Urinary bladder (tissue), 3 donors: ENCODE measurements at regions not wholly inside any gene's neighbourhood (a gene's known extent, or its start where the extent isn't known, plus 50 kb on each side); places are given as distances from the start of the nearest gene placed in this dataset.

ENCODE experiments used
- DNase-seq: peaks from one replicate; pipeline ENCODE4 v3.0.0-alpha.2; 2015; ENCODE audit errors: extremely low spot score
- H3K27ac ChIP-seq: one replicate; pipeline ENCODE4 v1.5.1; 2013; ENCODE audit warnings: low read depth, mild to moderate bottlenecking, moderate library complexity
- H3K36me3 ChIP-seq: one replicate; pipeline ENCODE4 v1.6.1; 2013; ENCODE audit warnings: mild to moderate bottlenecking, moderate library complexity; ENCODE audit not compliant: insufficient read depth
- H3K4me1 ChIP-seq: one replicate; pipeline ENCODE4 v1.6.1; 2013; ENCODE audit warnings: mild to moderate bottlenecking, moderate library complexity; ENCODE audit not compliant: insufficient read depth
- H3K4me3 ChIP-seq: one replicate; pipeline ENCODE4 v1.5.1; 2013; ENCODE audit warnings: low read depth, low read length
- WGBS: extraction: QIAGEN DNeasy Blood & Tissue Kit; methylation state at CpG from one replicate; pipeline ENCODE4 v1.1.7; 2013; 5-methylcytosine and 5-hydroxymethylcytosine counted together
- donor health status: healthy with polysubstance abuse.
- donor health status: healthy.

DNA sequence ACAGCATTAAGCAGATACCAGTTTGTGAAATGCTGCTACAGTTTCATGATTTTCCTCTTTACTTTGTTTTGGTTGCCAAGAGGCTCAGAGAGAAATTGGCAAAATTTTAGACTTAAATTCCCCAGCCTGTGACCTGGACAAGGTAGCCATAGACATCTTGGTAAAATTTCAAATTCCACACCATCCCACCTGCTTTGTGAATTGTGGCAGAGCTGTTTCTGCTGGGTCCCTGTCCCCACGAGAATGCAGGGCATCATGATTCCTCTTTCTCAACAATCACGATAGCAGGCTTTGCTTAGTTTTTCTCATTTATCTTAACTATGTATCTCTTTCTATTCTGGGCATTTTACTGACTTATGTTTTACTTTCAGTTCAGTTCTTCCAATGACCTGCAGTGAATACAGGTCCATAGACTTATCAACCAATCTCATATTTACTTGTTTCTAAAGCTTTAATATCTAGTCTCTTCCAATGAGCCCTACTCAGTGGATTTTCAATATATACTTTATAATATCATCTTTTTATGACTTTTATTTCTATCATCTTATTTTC, 351.6 kb downstream of the SOCS6 start:
- no peak for DNase-seq
- Histone ChIP-seq H3K4me3 (no peak overlapping the region), H3K27ac (no peak overlapping the region), H3K36me3 (no peaks in the 10 kb centered on the region), H3K4me1 (no peaks in the 10 kb centered on the region)
- WGBS, result 57% methylated on average over 2 of the region's 2 CpGs

DNA sequence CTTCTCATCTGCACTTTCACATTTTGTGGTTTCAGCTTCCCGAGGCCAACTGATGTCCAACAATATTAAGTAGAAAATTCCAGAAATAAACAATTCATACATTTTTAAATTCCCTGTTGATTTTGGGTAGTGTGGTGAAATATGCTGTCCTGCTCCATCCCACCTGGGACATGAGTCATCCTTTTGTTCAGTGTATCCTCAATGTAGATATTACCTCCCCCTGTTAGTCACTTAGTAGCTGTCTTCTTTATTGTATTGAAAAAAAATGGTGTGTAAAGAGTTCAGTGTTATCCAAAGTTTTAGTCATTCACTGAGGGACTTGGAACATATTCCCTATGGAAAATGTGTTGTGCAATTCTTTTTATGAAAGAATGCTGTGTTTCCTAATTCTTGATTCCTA, 348.1 kb downstream of the SOCS6 start:
- H3K27ac ChIP-seq, result no peak overlapping the region
- no peak for DNase-seq
- H3K4me1 ChIP-seq, result no peaks in the 10 kb centered on the region
- no peak overlapping the region for H3K4me3 ChIP-seq
- H3K36me3 ChIP-seq, result no peaks in the 10 kb centered on the region
- 74% methylated on average over 1 of the region's 1 CpG for WGBS

DNA sequence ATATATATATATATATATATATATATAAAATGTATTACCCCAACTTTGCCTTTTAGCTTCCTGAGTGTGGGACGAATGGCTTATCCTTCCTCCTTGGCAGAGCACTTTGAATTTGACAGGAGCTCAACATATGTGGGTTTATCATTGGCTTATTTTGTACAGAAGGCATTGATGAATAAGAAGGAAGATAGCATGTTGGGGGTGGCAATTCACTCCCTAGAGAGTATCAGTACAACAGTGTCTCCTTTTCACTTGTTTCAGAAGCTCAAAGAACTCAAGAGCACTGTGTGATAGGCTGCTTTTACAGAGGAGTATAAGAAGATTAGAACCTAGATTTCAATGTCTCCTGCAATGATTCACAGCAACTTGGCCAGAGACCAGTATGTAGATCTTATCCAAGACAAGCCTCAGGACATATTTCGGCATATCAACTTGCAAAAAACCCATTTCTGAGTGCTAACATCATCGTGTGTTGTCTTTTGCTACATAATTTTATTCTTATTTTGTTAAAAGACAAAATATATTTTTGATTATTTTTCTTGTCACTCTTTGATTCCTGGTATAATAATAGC, 345.8 kb downstream of the SOCS6 start:
- Histone ChIP-seq H3K4me3 (no peak overlapping the region), H3K36me3 (no peaks in the 10 kb centered on the region), H3K27ac (no peak overlapping the region), H3K4me1 (no peaks in the 10 kb centered on the region)
- no peak for DNase-seq
- 68% methylated on average over 3 of the region's 3 CpGs for WGBS

DNA sequence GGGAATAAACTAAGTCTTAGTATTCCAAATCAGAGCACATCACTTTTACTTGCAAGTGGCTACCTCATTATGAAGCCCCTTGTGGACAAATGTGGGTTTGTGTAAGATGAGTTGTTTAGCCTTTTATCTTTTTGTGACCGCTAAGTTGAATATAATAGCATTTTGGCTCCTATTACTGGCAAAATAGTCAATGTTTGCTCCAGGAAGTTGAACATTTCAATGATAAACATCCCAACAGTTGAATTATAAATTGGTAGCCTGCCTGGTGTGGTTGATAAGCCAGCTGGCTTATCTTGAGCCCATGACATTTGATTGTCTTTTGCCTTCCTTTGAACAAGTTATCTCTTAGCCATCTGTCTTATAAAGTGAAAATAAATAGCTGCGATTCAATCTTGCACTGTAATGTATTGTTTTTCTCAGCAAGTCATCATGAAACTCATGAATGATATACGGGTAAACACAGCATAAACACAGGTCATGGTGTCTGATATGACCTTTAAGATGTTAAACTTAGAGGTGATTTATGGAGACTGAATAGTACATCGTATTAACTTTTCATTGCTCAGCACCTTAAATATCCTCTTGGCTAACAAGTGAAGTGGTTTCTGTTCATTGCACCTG, 338.4 kb downstream of the SOCS6 start:
- Histone ChIP-seq H3K36me3 (no peaks in the 10 kb centered on the region), H3K27ac (no peak overlapping the region), H3K4me3 (no peak overlapping the region), H3K4me1 (no peaks in the 10 kb centered on the region)
- no peak for DNase-seq
- WGBS, result 47% methylated on average over 4 of the region's 4 CpGs

DNA sequence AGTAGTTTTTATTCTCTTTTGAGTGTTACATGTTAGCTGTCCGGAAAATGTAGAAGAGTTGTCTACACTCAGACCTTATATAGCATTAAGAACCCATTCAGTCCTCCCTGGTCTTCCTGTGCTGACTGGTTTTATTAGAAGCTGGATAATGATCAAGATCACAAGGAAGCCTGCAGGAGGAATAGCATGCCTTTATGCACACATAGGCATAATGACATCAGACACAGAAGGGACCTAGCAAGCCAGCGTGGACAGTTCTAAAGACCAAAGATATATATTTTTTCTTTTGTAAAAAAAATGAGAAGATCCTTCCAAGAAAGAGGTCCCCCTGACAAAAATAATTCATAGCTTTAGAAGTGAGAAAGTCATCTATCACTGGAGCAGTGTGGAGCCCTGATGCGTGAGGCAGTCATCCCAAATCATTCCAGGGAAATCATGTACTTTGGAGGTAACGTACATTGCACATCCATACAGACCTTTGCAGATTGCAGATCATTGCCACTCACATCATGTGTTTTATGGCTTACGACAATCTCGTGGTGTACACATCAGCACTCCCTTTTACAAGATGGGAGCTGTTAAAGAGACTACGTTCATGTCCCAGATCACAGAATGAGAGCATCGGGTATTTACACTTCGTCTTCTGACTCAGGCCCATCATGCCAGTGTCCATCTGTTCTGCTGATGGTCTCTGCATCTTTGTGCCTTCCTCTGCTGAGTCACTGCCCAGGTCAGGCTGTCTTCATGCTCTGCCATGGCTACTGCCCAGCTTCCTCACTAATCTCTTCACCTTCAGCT, 334.0 kb downstream of the SOCS6 start:
- Histone ChIP-seq H3K36me3 (no peaks in the 10 kb centered on the region), H3K4me3 (no peak overlapping the region), H3K4me1 (no peaks in the 10 kb centered on the region), H3K27ac (no peak overlapping the region)
- WGBS, result 53% methylated on average over 9 of the region's 9 CpGs
- no peak for DNase-seq

DNA sequence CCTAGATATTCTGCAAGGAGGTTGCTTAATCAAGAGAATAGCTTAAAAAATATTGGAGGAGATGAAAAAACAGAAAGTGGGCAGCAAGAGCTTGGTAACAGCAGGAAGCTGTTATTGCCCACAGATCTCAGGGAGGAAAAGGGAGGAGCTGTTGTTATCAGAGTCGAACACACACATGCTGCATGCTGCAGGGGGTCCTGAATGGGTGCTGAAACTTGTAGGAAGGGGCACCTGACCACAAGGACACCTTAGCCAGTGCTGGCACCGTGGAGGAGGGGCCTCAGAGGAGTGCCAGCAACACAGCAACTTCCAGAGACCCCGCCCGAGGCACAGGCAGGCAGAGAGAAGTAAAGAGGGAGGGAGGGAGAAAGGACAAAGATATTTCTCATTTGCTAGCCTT, 332.9 kb downstream of the SOCS6 start:
- no peaks in the 10 kb centered on the region for H3K36me3 ChIP-seq
- H3K4me1 ChIP-seq, result no peaks in the 10 kb centered on the region
- H3K27ac ChIP-seq, result no peak overlapping the region
- no peak overlapping the region for H3K4me3 ChIP-seq
- no peak for DNase-seq
- WGBS, result 31% methylated on average over 4 of the region's 4 CpGs

DNA sequence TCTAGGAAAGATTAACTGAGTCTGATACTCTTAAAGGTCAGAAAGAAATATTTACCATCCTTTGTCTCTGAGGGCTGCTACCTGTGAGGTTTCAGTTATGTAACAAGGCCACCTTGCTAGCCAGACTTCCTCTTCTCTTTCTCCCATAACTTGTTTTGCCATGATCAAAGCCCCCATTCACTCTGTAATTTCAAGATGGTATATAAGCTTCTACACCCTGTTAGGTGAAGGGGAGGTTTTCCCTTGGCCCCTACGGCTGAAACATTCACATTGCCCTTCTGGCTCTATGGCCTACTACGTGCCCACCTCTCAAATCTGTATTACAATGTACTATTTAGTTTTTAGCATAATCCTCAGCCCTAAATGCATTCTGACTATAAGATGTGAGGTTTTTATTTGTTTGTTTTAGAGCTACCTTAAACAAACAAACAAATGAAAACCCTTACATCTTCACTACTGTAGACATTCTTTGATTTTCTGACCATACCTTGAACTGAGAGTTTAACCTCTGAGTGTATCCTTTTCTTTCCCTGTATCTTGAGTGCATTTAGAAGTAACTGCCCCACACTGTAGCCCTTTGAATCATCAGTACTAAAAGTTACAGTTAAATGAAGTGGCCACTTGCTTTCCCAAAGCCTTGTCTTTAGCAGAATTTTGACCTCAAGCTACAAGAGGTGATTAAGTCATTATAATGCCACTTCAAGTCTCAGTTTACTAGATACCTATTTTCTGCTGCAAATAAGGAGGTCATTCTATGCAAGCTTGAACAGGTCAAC, 332.2 kb downstream of the SOCS6 start:
- H3K4me1 ChIP-seq, result no peaks in the 10 kb centered on the region
- H3K27ac ChIP-seq, result no peak overlapping the region
- no peak for DNase-seq
- H3K36me3 ChIP-seq, result no peaks in the 10 kb centered on the region
- no peak overlapping the region for H3K4me3 ChIP-seq
- 66% methylated on average over 2 of the region's 2 CpGs for WGBS

DNA sequence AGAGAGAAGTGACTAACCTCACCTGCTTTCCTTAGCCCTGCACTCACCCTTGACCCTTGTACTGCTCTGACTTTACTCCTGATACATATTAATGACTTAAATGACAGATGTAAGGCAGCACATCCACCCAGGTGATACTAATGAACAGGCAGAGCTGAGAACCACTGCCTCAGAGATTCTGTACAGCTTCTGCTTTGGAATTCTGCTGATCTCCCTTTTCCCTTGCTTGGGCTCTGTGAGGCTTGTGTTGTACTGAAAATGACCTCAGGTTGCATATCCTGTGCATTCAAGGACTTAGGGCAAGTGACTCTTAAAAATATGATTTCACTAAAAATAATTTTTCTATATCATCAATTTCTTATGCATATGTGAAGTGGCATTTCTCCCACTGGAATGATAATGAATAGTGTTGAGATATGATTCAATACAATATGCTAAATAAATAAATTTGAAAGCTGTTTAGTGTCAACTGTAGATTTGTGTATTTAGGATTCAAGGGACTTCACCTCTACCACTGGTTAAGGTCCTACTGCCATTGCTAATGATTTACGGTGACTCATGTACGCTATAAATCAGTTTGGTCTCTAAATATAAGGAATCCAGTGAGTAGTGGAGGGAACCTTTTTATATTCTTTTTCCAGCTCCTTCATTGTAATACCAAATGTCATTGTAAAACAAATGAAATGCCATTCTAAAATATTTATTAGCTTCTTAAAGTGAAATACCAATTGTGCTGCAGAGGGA, 328.3 kb downstream of the SOCS6 start:
- H3K4me1 ChIP-seq, result no peaks in the 10 kb centered on the region
- 77% methylated on average over 2 of the region's 2 CpGs for WGBS
- no peak overlapping the region for H3K4me3 ChIP-seq
- no peaks in the 10 kb centered on the region for H3K36me3 ChIP-seq
- no peak for DNase-seq
- H3K27ac ChIP-seq, result no peak overlapping the region

DNA sequence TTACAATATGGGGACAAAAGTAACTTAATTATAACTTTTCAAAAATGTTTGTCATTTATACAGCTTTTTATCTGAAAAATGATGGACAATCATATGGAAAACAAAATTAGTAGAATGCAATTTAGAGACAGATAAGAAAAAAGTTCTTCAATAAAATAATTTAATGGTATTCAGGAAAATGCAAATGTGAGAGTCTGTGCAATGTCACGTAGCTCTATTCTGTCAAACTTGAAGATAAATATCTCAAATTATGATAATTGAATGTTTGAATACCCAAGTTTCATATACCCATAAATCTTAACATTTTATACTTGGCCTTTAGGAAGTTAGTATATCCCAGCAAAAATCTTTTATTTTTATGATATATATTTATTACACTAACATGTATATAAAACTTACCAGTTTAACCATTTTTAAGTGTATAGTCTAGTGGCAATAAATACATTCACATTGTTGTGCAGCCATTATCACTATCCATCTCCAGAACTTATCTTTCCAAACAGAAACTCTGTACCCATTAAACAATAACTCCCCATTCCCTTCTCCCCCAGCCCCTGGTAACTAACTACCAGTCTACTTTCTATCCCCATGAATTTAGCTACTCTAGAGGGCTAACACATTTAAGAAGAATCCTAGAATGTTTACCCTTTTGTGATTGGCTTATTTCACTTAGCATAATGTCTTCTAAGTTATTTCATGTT, 311.5 kb downstream of the SOCS6 start:
- 55% methylated on average over 1 of the region's 1 CpG for WGBS
- no peaks in the 10 kb centered on the region for H3K36me3 ChIP-seq
- no peak for DNase-seq
- H3K4me3 ChIP-seq, result no peak overlapping the region
- no peaks in the 10 kb centered on the region for H3K4me1 ChIP-seq
- H3K27ac ChIP-seq, result no peak overlapping the region

DNA sequence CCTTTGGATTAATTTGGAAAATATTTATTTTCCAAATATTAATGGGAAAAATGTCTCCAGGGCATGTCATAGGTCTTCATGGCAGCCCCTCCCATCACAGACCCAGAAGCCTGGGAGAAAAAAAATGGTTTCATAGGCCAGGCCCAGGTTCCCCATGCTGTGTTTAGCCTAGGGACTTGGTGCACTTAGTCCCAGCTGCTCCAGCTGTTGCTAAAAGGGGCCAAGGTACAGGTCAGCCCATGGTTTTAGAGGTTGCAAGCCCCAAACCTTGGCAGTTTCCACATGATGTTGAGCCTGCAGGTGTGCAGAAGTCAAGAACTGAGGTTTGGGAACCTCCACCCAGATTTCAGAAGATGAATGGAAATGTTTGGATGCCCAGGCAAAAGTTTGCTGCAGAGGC, 309.6 kb downstream of the SOCS6 start:
- H3K36me3 ChIP-seq, result no peaks in the 10 kb centered on the region
- no peak for DNase-seq
- H3K4me1 ChIP-seq, result no peaks in the 10 kb centered on the region
- no peak overlapping the region for H3K27ac ChIP-seq
- H3K4me3 ChIP-seq, result no peak overlapping the region

DNA sequence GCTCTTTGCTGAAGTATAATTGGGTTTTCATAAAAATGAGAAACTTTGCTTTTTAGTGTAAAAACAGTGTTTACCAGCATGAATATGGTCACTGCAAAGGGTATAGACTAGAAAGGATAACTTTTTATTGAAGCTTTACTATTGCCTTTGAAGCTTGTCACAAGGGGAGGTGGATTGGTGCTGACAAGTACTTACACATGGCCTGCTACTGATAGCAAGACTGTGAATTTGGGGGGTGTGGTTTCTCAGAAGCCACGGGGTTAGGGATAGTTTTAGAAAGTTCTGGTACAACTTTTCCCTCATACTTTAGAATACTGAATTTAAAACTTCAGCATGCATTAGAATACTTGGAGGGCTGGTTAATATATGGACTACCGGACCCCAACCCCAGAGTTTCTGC, 294.1 kb downstream of the SOCS6 start:
- whole genome bisulfite sequencing, result 61% methylated on average over 2 of the region's 2 CpGs
- no peak overlapping the region for H3K4me3 ChIP-seq

DNA sequence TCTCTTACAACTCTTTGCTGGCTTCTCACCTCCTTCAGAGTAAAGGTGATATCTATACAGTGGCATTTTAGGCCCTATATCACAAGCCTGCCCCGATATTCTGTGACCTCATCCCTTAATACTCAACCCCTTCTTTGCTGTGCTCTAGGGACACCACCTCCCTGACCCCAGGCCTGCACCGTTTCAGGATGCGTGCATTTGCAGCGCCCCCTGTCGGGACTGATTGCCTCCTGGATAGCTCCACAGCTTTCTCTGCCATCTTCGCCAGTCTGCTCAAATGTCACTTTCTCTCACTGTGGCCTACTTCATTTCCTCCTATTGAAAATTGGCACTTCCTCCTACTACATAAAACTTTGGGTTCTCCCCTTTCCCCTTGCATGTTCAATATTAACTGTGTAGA, 289.6 kb downstream of the SOCS6 start:
- Histone ChIP-seq H3K36me3 (no peaks in the 10 kb centered on the region), H3K27ac (no peak overlapping the region), H3K4me1 (no peaks in the 10 kb centered on the region), H3K4me3 (no peak overlapping the region)
- WGBS, result 29% methylated on average over 6 of the region's 6 CpGs
- DNase-seq, result no peak

More for the DNA sequence above, 294.1 kb downstream of the SOCS6 start:
- no peak overlapping the region for H3K27ac ChIP-seq
- H3K36me3 ChIP-seq, result no peaks in the 10 kb centered on the region
- H3K4me1 ChIP-seq, result no peaks in the 10 kb centered on the region
- no peak for DNase-seq
